ENCODE measurements at regions not wholly inside any gene's neighbourhood (a gene's known extent, or its start where the extent isn't known, plus 50 kb on each side); places are given as distances from the start of the nearest gene placed in this dataset.

GRCh38 chr7:113446391-113446790 is 328.0 kb upstream of the SMIM30 start:
- TF ChIP-seq POLR2AphosphoS5 (IDR thresholded peaks at IDR 0.05; ENCODE audit: low read depth, low read length) (no peak), USF2 (IDR thresholded peaks at IDR 0.05; ENCODE audit: borderline replicate concordance, low read depth, low read length) (no peak), ZBTB33 (IDR thresholded peaks at IDR 0.05; ENCODE audit: borderline replicate concordance, low read depth) (no peak), CTCF (IDR thresholded peaks at IDR 0.05) (no peak), EP300 (IDR thresholded peaks at IDR 0.05; ENCODE audit: borderline replicate concordance in 1 of 2, low read depth in 1 of 2, low read length in 1 of 2) (no peak), MAX (IDR thresholded peaks at IDR 0.05; ENCODE audit: low read depth) (no peak), USF1 (IDR thresholded peaks at IDR 0.05; ENCODE audit: borderline replicate concordance, low read depth) (no peak)
